Astrocyte (in vitro differentiated cells and primary cell): ENCODE measurements at regions not wholly inside any gene's neighbourhood (a gene's known extent, or its start where the extent isn't known, plus 50 kb on each side); places are given as distances from the start of the nearest gene placed in this dataset.

Experiments used
- EZH2 ChIP-seq: IDR thresholded peaks from 2 replicates; pipeline ENCODE4 v1.6.1; 2012; ENCODE audit warnings: mild to moderate bottlenecking, low read length, inconsistent platforms; ENCODE audit not compliant: insufficient read depth
- TF ChIP-seq, protein P1 (sequence below): IDR thresholded peaks from 2 replicates; pipeline ENCODE4 v1.5.1; 2011; ENCODE audit warnings: low read depth, mild to moderate bottlenecking, inconsistent platforms, low read length, moderate library complexity; ENCODE audit not compliant: insufficient read depth

DNA sequence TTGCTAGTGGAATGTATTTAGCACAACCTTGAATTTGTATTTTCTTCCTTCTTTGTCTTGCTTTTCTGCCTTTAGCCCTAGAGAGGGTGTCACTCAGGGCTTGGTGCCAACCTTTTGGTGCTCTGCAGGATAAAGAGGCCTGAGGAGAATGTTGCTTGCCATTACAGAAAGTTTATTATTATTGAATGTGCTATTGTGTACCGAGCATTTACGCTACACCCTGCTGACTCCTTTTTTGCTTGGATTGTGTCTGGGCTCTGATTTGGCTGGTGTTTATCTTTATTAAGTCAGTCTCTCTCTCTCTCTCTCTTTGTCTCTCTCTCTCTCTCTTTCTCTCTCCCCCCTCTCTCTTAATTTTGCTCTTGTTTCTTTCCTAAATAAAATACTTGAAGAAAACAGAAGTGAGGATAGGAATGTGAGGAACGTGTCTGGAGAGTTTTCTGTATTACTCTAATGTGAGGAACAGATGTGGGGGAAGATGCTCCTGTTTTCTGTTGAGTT, 284.4 kb upstream of the PHYHIPL start:
- TF ChIP-seq, protein P1, sequence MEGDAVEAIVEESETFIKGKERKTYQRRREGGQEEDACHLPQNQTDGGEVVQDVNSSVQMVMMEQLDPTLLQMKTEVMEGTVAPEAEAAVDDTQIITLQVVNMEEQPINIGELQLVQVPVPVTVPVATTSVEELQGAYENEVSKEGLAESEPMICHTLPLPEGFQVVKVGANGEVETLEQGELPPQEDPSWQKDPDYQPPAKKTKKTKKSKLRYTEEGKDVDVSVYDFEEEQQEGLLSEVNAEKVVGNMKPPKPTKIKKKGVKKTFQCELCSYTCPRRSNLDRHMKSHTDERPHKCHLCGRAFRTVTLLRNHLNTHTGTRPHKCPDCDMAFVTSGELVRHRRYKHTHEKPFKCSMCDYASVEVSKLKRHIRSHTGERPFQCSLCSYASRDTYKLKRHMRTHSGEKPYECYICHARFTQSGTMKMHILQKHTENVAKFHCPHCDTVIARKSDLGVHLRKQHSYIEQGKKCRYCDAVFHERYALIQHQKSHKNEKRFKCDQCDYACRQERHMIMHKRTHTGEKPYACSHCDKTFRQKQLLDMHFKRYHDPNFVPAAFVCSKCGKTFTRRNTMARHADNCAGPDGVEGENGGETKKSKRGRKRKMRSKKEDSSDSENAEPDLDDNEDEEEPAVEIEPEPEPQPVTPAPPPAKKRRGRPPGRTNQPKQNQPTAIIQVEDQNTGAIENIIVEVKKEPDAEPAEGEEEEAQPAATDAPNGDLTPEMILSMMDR: no peak
- TF ChIP-seq EZH2: no peak
